Omental fat pad (tissue), 3 donors: ENCODE measurements at regions not wholly inside any gene's neighbourhood (a gene's known extent, or its start where the extent isn't known, plus 50 kb on each side); places are given as distances from the start of the nearest gene placed in this dataset.

Experiments
- ATAC-seq: fragments of 150-250 bp; one replicate; pipeline ENCODE4 v1.9.1; 2016; ENCODE audit warnings: mild to moderate bottlenecking, moderate library complexity; ENCODE audit not compliant: low FRiP score
- DNase-seq: peaks from one replicate; pipeline ENCODE4 v3.0.0-alpha.2; 2019; ENCODE audit warnings: low spot score
- TF ChIP-seq, protein P1 (sequence below), 3 donors: fragments of 450-650 bp; IDR thresholded peaks; one replicate each; pipeline ENCODE4 v1.5.1; 2016 to 2017; ENCODE audit warnings: antibody characterized with exemption in 3 of 3, mild to moderate bottlenecking in 3 of 3, moderate library complexity in 2 of 3

GRCh38 chr6:119647309-119647708 is 297.7 kb upstream of the MAN1A1 start:
- ATAC-seq (no peak), DNase-seq (no peak)
- TF ChIP-seq, protein P1, sequence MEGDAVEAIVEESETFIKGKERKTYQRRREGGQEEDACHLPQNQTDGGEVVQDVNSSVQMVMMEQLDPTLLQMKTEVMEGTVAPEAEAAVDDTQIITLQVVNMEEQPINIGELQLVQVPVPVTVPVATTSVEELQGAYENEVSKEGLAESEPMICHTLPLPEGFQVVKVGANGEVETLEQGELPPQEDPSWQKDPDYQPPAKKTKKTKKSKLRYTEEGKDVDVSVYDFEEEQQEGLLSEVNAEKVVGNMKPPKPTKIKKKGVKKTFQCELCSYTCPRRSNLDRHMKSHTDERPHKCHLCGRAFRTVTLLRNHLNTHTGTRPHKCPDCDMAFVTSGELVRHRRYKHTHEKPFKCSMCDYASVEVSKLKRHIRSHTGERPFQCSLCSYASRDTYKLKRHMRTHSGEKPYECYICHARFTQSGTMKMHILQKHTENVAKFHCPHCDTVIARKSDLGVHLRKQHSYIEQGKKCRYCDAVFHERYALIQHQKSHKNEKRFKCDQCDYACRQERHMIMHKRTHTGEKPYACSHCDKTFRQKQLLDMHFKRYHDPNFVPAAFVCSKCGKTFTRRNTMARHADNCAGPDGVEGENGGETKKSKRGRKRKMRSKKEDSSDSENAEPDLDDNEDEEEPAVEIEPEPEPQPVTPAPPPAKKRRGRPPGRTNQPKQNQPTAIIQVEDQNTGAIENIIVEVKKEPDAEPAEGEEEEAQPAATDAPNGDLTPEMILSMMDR (IDR thresholded peaks at IDR 0.05): no peak

- DNase-seq (no peak), ATAC-seq (no peak)
- TF ChIP-seq, protein P1 (IDR thresholded peaks at IDR 0.05): no peak
Observed at GRCh38 chr6:119643876-119644275, 294.3 kb upstream of the MAN1A1 start.

GRCh38 chr6:119637768-119638167 is 288.2 kb upstream of the MAN1A1 start:
- ATAC-seq: no peak

DNA sequence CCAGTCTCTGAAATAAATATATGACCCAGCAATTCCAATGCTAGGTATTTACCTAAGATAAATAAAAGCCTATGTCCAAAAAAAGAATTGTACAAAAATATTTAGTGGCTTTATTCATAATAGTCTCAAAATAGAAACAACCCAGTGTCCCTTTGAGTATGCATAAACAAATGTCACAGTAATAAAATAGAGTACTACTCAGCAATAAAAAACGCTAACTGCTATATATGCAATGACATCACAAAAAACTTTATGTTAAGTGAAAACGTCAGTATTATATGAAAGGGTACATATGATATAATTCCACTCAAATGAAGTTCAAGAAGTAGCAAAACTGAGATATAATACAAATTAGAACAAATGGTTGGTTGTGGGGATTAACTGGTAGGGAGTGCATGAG is 286.5 kb upstream of the MAN1A1 start:
- no peak for ATAC-seq
- TF ChIP-seq, protein P1 (IDR thresholded peaks at IDR 0.05): no peak
- DNase-seq: no peak

More at GRCh38 chr6:119637768-119638167, 288.2 kb upstream of the MAN1A1 start:
- TF ChIP-seq, protein P1 (IDR thresholded peaks at IDR 0.05): no peak
- DNase-seq: no peak

GRCh38 chr6:119633461-119633860 is 283.9 kb upstream of the MAN1A1 start:
- DNase-seq: no peak
- ATAC-seq: no peak
- TF ChIP-seq, protein P1 (IDR thresholded peaks at IDR 0.05): no peak

- no peak for ATAC-seq
Observed at GRCh38 chr6:119630561-119631192, 281.1 kb upstream of the MAN1A1 start.

More at GRCh38 chr6:119630561-119631192, 281.1 kb upstream of the MAN1A1 start:
- TF ChIP-seq, protein P1 (IDR thresholded peaks at IDR 0.05): no peak
- DNase-seq: no peak
